Lower lobe of right lung (tissue), 2 donors: ENCODE measurements at regions not wholly inside any gene's neighbourhood (a gene's known extent, or its start where the extent isn't known, plus 50 kb on each side); places are given as distances from the start of the nearest gene placed in this dataset.
"Not testable (repeated sequence)": the region's sequence is repeated elsewhere in the genome, so short reads cannot be mapped to it uniquely, and the experiment has no call there.

Experiments
- ATAC-seq, 2 donors: fragments of 200-7000 bp; cut with Tn5 transposase; one replicate each; pipeline ENCODE4 v1.9.1; 2020 to 2022; ENCODE audit warnings: mild to moderate bottlenecking in 2 of 2, moderate library complexity in 2 of 2
- DNase-seq: peaks from one replicate; pipeline ENCODE4 v3.0.0-alpha.2; 2020
- H3K27ac ChIP-seq: fragments of 200-600 bp; one replicate; pipeline ENCODE4 v1.8.0; 2022
- H3K27me3 ChIP-seq: fragments of 200-600 bp; one replicate; pipeline ENCODE4 v1.8.0; 2022; ENCODE audit warnings: low read depth
- H3K36me3 ChIP-seq: fragments of 200-600 bp; one replicate; pipeline ENCODE4 v1.8.0; 2022; ENCODE audit warnings: mild to moderate bottlenecking
- H3K4me1 ChIP-seq: fragments of 200-600 bp; one replicate; pipeline ENCODE4 v1.8.0; 2022
- H3K4me3 ChIP-seq: fragments of 200-600 bp; one replicate; pipeline ENCODE4 v1.8.0; 2022; ENCODE audit warnings: mild to moderate bottlenecking
- H3K9me3 ChIP-seq: fragments of 200-600 bp; one replicate; pipeline ENCODE4 v1.8.0; 2022
- intact Hi-C: fragments of 100-400 bp; cut with DNase I; formaldehyde crosslinking; loops from one replicate; pipeline ENCODE4 v1.11.0; 2022
- donor health status: DM: no; HTN: yes; CAD: no; lungs with severe emphysema.

GRCh38 chr5:177836191-177836590 lies 53.5 kb upstream of the FAM153A start:
- H3K27me3 ChIP-seq, H3K4me1 ChIP-seq, DNase-seq, H3K4me3 ChIP-seq, ATAC-seq, H3K27ac ChIP-seq, H3K9me3 ChIP-seq, H3K36me3 ChIP-seq, intact Hi-C loops: not testable (repeated sequence)
